ENCODE measurements at regions not wholly inside any gene's neighbourhood (a gene's known extent, or its start where the extent isn't known, plus 50 kb on each side); places are given as distances from the start of the nearest gene placed in this dataset.

- Mint-ChIP-seq H3K27ac (no peak overlapping the region), H3K4me1 (peaks cover 12% of the 10 kb centered on the region), H3K27me3 (no peaks in the 10 kb centered on the region), H3K9me3 (peaks cover 4% of the 10 kb centered on the region), H3K36me3 (ENCODE audit: low read depth) (peaks cover 4% of the 10 kb centered on the region), H3K4me3 (no peak overlapping the region)
- ChIA-PET CTCF (interaction anchor here (2.8 kb wide), 1 partner anchor 13 kb away, joined by 8 read pairs; no protein-coding TSS in a partner anchor), POLR2A (no interaction called here)
- ATAC-seq (ENCODE audit: low read depth), result no peak
- DNase-seq, result no peak
- no peak for TF ChIP-seq CTCF (IDR thresholded peaks at IDR 0.05)
- intact Hi-C loops (cut with micrococcal nuclease), result no loop called here
Observed at GRCh38 chr3:34247401-34247800, 449.0 kb downstream of the PDCD6IP start.

- Mint-ChIP-seq H3K36me3 (ENCODE audit: low read depth) (peaks cover 4% of the 10 kb centered on the region), H3K9me3 (peaks cover 4% of the 10 kb centered on the region), H3K27me3 (no peaks in the 10 kb centered on the region), H3K4me3 (peak overlapping the region; percentile 13), H3K27ac (no peak overlapping the region), H3K4me1 (peaks cover 12% of the 10 kb centered on the region)
- TF ChIP-seq CTCF (IDR thresholded peaks at IDR 0.05), result no peak
- CTCF ChIA-PET, result interaction anchor here (2.8 kb wide), 1 partner anchor 12 kb away, joined by 8 read pairs; no protein-coding TSS in a partner anchor
- POLR2A ChIA-PET, result no interaction called here
- intact Hi-C loops (cut with micrococcal nuclease), result no loop called here
- ATAC-seq (ENCODE audit: low read depth) (no peak), DNase-seq (no peak)
Observed at GRCh38 chr3:34248352-34248751, 449.9 kb downstream of the PDCD6IP start.

GRCh38 chr3:34254285-34254684, 455.9 kb downstream of the PDCD6IP start:
- POLR2A ChIA-PET, result interaction anchor here (0.7 kb wide), 1 partner anchor 1338 kb away, joined by 3 read pairs; no protein-coding TSS in a partner anchor

GRCh38 chr3:34256021-34256420, 457.6 kb downstream of the PDCD6IP start:
- DNase-seq, result no peak
- H3K36me3 Mint-ChIP-seq (ENCODE audit: low read depth), result peaks cover 1% of the 10 kb centered on the region
- ATAC-seq (ENCODE audit: low read depth), result no peak
- H3K9me3 Mint-ChIP-seq, result no peaks in the 10 kb centered on the region
- peaks cover 1% of the 10 kb centered on the region for H3K4me1 Mint-ChIP-seq
- CTCF ChIA-PET, result interaction anchor here (1.2 to 1.3 kb wide), 2 partner anchors 9 to 12 kb away, joined by 3 read pairs; no protein-coding TSS in a partner anchor
- no peak overlapping the region for H3K4me3 Mint-ChIP-seq
- no peak overlapping the region for H3K27ac Mint-ChIP-seq
- no peaks in the 10 kb centered on the region for H3K27me3 Mint-ChIP-seq
- POLR2A ChIA-PET, result no interaction called here
- no peak for TF ChIP-seq CTCF (IDR thresholded peaks at IDR 0.05)
- intact Hi-C loops (cut with micrococcal nuclease), result loop anchor here (5.0 kb wide), 1 partner anchor 1651 kb away; no protein-coding TSS in a partner anchor

More at GRCh38 chr3:34254285-34254684, 455.9 kb downstream of the PDCD6IP start:
- Mint-ChIP-seq H3K4me1 (no peaks in the 10 kb centered on the region), H3K4me3 (no peak overlapping the region), H3K27me3 (no peaks in the 10 kb centered on the region), H3K27ac (no peak overlapping the region), H3K36me3 (ENCODE audit: low read depth) (peaks cover 1% of the 10 kb centered on the region), H3K9me3 (no peaks in the 10 kb centered on the region)
- no peak for TF ChIP-seq CTCF (IDR thresholded peaks at IDR 0.05)
- CTCF ChIA-PET, result no interaction called here
- no peak for ATAC-seq (ENCODE audit: low read depth)
- intact Hi-C loops (cut with micrococcal nuclease), result no loop called here
- no peak for DNase-seq

- no peaks in the 10 kb centered on the region for H3K27me3 Mint-ChIP-seq
- peaks cover 1% of the 10 kb centered on the region for H3K36me3 Mint-ChIP-seq (ENCODE audit: low read depth)
- no peak for DNase-seq
- POLR2A ChIA-PET, result interaction anchor here (0.7 kb wide), 1 partner anchor 1031 kb away, joined by 3 read pairs; no protein-coding TSS in a partner anchor
- no peak overlapping the region for H3K27ac Mint-ChIP-seq
- H3K4me1 Mint-ChIP-seq, result peaks cover 5% of the 10 kb centered on the region
- CTCF ChIA-PET, result interaction anchor here (1.2 kb wide), 1 partner anchor 8 kb away, joined by 3 read pairs; no protein-coding TSS in a partner anchor
- no peak for TF ChIP-seq CTCF (IDR thresholded peaks at IDR 0.05)
- H3K9me3 Mint-ChIP-seq, result no peaks in the 10 kb centered on the region
- no peak overlapping the region for H3K4me3 Mint-ChIP-seq
- ATAC-seq (ENCODE audit: low read depth), result no peak
- intact Hi-C loops (cut with micrococcal nuclease), result loop anchor here (5.0 kb wide), 1 partner anchor 1651 kb away; no protein-coding TSS in a partner anchor
Observed at GRCh38 chr3:34256791-34257190, 458.4 kb downstream of the PDCD6IP start.

Data from activated B cell treated with CpG ODN at 0.5 μM for 24 hours (primary cell).